ENCODE measurements at regions not wholly inside any gene's neighbourhood (a gene's known extent, or its start where the extent isn't known, plus 50 kb on each side); places are given as distances from the start of the nearest gene placed in this dataset.

- TF ChIP-seq, protein P1, sequence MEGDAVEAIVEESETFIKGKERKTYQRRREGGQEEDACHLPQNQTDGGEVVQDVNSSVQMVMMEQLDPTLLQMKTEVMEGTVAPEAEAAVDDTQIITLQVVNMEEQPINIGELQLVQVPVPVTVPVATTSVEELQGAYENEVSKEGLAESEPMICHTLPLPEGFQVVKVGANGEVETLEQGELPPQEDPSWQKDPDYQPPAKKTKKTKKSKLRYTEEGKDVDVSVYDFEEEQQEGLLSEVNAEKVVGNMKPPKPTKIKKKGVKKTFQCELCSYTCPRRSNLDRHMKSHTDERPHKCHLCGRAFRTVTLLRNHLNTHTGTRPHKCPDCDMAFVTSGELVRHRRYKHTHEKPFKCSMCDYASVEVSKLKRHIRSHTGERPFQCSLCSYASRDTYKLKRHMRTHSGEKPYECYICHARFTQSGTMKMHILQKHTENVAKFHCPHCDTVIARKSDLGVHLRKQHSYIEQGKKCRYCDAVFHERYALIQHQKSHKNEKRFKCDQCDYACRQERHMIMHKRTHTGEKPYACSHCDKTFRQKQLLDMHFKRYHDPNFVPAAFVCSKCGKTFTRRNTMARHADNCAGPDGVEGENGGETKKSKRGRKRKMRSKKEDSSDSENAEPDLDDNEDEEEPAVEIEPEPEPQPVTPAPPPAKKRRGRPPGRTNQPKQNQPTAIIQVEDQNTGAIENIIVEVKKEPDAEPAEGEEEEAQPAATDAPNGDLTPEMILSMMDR (IDR thresholded peaks at IDR 0.05): no peak
- TF ChIP-seq POLR2AphosphoS5 (IDR thresholded peaks at IDR 0.05) (no peak), POLR2A (IDR thresholded peaks at IDR 0.05) (no peak)
These were observed 149.0 kb downstream of the GLI2 start for GRCh38 chr2:120884472-120885290.

All from upper lobe of left lung (tissue), 4 donors.